ENCODE measurements at regions not wholly inside any gene's neighbourhood (a gene's known extent, or its start where the extent isn't known, plus 50 kb on each side); places are given as distances from the start of the nearest gene placed in this dataset.

DNA sequence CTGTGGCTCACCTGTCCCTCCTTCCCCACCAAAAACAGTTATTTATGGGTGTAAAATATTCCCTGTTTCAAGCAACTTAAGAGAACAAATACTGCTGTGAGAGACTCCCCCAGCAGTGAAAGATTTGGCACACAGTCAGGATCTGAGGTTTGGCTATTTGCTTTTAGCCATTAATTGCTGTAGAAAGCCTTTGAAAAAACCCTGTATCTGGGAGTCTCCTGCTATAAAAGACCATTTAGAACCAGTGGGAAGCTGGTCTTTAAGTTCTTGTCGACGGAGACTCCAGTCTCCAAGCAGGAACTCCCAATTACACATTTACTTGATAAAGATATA is 55.1 kb upstream of the PCSK6 start:
- H3K27me3 Mint-ChIP-seq (ENCODE audit: insufficient read depth, low read depth, poor library complexity): peaks cover 13% of the 10 kb centered on the region
- DNase-seq (ENCODE audit: low spot score) (no peak), ATAC-seq (no peak)
- no peak overlapping the region for H3K4me3 ChIP-seq
- no peak overlapping the region for H3K4me3 Mint-ChIP-seq
- TF ChIP-seq ZNF114 (CRISPR knock-in tag; IDR thresholded peaks at IDR 0.05) (no peak), CREB1 (CRISPR knock-in tag; IDR thresholded peaks at IDR 0.05; ENCODE audit: low read depth) (no peak), NANOG (IDR thresholded peaks at IDR 0.05; ENCODE audit: borderline replicate concordance) (no peak), JUNB (IDR thresholded peaks at IDR 0.05; ENCODE audit: unreplicated experiment) (no peak), POLR2AphosphoS5 (IDR thresholded peaks at IDR 0.05; ENCODE audit: low read depth) (no peak)
- TF ChIP-seq, protein P1, sequence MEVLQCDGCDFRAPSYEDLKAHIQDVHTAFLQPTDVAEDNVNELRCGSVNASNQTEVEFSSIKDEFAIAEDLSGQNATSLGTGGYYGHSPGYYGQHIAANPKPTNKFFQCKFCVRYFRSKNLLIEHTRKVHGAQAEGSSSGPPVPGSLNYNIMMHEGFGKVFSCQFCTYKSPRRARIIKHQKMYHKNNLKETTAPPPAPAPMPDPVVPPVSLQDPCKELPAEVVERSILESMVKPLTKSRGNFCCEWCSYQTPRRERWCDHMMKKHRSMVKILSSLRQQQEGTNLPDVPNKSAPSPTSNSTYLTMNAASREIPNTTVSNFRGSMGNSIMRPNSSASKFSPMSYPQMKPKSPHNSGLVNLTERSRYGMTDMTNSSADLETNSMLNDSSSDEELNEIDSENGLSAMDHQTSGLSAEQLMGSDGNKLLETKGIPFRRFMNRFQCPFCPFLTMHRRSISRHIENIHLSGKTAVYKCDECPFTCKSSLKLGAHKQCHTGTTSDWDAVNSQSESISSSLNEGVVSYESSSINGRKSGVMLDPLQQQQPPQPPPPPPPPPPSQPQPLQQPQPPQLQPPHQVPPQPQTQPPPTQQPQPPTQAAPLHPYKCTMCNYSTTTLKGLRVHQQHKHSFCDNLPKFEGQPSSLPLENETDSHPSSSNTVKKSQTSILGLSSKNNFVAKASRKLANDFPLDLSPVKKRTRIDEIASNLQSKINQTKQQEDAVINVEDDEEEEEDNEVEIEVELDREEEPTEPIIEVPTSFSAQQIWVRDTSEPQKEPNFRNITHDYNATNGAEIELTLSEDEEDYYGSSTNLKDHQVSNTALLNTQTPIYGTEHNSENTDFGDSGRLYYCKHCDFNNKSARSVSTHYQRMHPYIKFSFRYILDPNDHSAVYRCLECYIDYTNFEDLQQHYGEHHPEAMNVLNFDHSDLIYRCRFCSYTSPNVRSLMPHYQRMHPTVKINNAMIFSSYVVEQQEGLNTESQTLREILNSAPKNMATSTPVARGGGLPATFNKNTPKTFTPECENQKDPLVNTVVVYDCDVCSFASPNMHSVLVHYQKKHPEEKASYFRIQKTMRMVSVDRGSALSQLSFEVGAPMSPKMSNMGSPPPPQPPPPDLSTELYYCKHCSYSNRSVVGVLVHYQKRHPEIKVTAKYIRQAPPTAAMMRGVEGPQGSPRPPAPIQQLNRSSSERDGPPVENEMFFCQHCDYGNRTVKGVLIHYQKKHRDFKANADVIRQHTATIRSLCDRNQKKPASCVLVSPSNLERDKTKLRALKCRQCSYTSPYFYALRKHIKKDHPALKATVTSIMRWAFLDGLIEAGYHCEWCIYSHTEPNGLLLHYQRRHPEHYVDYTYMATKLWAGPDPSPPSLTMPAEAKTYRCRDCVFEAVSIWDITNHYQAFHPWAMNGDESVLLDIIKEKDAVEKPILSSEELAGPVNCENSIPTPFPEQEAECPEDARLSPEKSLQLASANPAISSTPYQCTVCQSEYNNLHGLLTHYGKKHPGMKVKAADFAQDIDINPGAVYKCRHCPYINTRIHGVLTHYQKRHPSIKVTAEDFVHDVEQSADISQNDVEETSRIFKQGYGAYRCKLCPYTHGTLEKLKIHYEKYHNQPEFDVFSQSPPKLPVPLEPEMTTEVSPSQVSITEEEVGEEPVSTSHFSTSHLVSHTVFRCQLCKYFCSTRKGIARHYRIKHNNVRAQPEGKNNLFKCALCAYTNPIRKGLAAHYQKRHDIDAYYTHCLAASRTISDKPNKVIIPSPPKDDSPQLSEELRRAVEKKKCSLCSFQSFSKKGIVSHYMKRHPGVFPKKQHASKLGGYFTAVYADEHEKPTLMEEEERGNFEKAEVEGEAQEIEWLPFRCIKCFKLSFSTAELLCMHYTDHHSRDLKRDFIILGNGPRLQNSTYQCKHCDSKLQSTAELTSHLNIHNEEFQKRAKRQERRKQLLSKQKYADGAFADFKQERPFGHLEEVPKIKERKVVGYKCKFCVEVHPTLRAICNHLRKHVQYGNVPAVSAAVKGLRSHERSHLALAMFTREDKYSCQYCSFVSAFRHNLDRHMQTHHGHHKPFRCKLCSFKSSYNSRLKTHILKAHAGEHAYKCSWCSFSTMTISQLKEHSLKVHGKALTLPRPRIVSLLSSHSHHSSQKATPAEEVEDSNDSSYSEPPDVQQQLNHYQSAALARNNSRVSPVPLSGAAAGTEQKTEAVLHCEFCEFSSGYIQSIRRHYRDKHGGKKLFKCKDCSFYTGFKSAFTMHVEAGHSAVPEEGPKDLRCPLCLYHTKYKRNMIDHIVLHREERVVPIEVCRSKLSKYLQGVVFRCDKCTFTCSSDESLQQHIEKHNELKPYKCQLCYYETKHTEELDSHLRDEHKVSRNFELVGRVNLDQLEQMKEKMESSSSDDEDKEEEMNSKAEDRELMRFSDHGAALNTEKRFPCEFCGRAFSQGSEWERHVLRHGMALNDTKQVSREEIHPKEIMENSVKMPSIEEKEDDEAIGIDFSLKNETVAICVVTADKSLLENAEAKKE (CRISPR knock-in tag; IDR thresholded peaks at IDR 0.05): no peak
- TF ChIP-seq, protein P2, sequence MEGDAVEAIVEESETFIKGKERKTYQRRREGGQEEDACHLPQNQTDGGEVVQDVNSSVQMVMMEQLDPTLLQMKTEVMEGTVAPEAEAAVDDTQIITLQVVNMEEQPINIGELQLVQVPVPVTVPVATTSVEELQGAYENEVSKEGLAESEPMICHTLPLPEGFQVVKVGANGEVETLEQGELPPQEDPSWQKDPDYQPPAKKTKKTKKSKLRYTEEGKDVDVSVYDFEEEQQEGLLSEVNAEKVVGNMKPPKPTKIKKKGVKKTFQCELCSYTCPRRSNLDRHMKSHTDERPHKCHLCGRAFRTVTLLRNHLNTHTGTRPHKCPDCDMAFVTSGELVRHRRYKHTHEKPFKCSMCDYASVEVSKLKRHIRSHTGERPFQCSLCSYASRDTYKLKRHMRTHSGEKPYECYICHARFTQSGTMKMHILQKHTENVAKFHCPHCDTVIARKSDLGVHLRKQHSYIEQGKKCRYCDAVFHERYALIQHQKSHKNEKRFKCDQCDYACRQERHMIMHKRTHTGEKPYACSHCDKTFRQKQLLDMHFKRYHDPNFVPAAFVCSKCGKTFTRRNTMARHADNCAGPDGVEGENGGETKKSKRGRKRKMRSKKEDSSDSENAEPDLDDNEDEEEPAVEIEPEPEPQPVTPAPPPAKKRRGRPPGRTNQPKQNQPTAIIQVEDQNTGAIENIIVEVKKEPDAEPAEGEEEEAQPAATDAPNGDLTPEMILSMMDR (conservative IDR thresholded peaks at IDR 0.05; ENCODE audit: low read depth in 2 of 2): no peak
- no peaks in the 10 kb centered on the region for H3K79me2 ChIP-seq (replicated peaks; ENCODE audit: insufficient read depth)
- no peaks in the 10 kb centered on the region for H3K9me2 ChIP-seq (ENCODE audit: insufficient read depth)
- no peak overlapping the region for H3K27ac ChIP-seq (ENCODE audit: low read depth)
- peaks cover 4% of the 10 kb centered on the region; the same call in 1 of the 3 replicates for H3K36me3 Mint-ChIP-seq (ENCODE audit: low read depth)
- H3K4me1 ChIP-seq (ENCODE audit: insufficient read depth): no peaks in the 10 kb centered on the region
- no peaks in the 10 kb centered on the region for H3K36me3 ChIP-seq (ENCODE audit: insufficient read depth)
- H3K9me3 Mint-ChIP-seq: peaks cover 11% of the 10 kb centered on the region; the same call in 2 of the 3 replicates
- no peak overlapping the region for H2AFZ ChIP-seq
- H3K27ac Mint-ChIP-seq: no peak overlapping the region
- 0 out of 2 replicates have a peak, but pooled peaks cover 2% of the 10 kb centered on the region for H4K20me1 ChIP-seq (replicated peaks; ENCODE audit: insufficient read depth)
- no peaks in the 10 kb centered on the region for H3K27me3 ChIP-seq (ENCODE audit: insufficient read depth)
- no peaks in the 10 kb centered on the region for H3F3A ChIP-seq (replicated peaks; ENCODE audit: low read depth)
- H3K4me2 ChIP-seq: no peak overlapping the region
- H3K4me1 Mint-ChIP-seq: no peaks in the 10 kb centered on the region

Measured in GM23338 (cell line).